ENCODE measurements at regions not wholly inside any gene's neighbourhood (a gene's known extent, or its start where the extent isn't known, plus 50 kb on each side); places are given as distances from the start of the nearest gene placed in this dataset.

GRCh38 chr4:15130441-15130840 is 128.2 kb downstream of the CPEB2 start:
- no peak for DNase-seq (ENCODE audit: low read depth)

- no peak for DNase-seq (ENCODE audit: low read depth)
Observed at GRCh38 chr4:15131551-15131950, 129.3 kb downstream of the CPEB2 start.

GRCh38 chr4:15132739-15133138 is 130.5 kb downstream of the CPEB2 start:
- no peak for DNase-seq (ENCODE audit: low read depth)

- DNase-seq (ENCODE audit: low read depth), result no peak
Observed at GRCh38 chr4:15139599-15139998, 137.3 kb downstream of the CPEB2 start.

- no peak for DNase-seq (ENCODE audit: low read depth)
Observed at GRCh38 chr4:15142201-15142600, 139.9 kb downstream of the CPEB2 start.

GRCh38 chr4:15143551-15143950 is 141.3 kb downstream of the CPEB2 start:
- DNase-seq (ENCODE audit: low read depth), result no peak

- no peak for DNase-seq (ENCODE audit: low read depth)
Observed at GRCh38 chr4:15144249-15144966, 142.1 kb downstream of the CPEB2 start.

GRCh38 chr4:15144967-15145295 is 142.7 kb downstream of the CPEB2 start:
- no peak for DNase-seq (ENCODE audit: low read depth)

- no peak for DNase-seq (ENCODE audit: low read depth)
Observed at GRCh38 chr4:15145709-15146108, 143.4 kb downstream of the CPEB2 start.

- DNase-seq (ENCODE audit: low read depth), result no peak
Observed at GRCh38 chr4:15147714-15148113, 145.4 kb downstream of the CPEB2 start.

- no peak for DNase-seq (ENCODE audit: low read depth)
Observed at GRCh38 chr4:15148199-15148598, 145.9 kb downstream of the CPEB2 start.

GRCh38 chr4:15148691-15149090 is 146.4 kb downstream of the CPEB2 start:
- no peak for DNase-seq (ENCODE audit: low read depth)

GRCh38 chr4:15149234-15149838 is 147.1 kb downstream of the CPEB2 start:
- DNase-seq (ENCODE audit: low read depth), result no peak

GRCh38 chr4:15149839-15150592 is 147.7 kb downstream of the CPEB2 start:
- no peak for DNase-seq (ENCODE audit: low read depth)

GRCh38 chr4:15150631-15151030 is 148.3 kb downstream of the CPEB2 start:
- no peak for DNase-seq (ENCODE audit: low read depth)

GRCh38 chr4:15151033-15151432 is 148.8 kb downstream of the CPEB2 start:
- DNase-seq (ENCODE audit: low read depth), result no peak

GRCh38 chr4:15153662-15154061 is 151.4 kb downstream of the CPEB2 start:
- no peak for DNase-seq (ENCODE audit: low read depth)

- no peak for DNase-seq (ENCODE audit: low read depth)
Observed at GRCh38 chr4:15158406-15159091, 156.3 kb downstream of the CPEB2 start.

- no peak for DNase-seq (ENCODE audit: low read depth)
Observed at GRCh38 chr4:15159477-15160019, 157.3 kb downstream of the CPEB2 start.

GRCh38 chr4:15161439-15161838 is 159.2 kb downstream of the CPEB2 start:
- DNase-seq (ENCODE audit: low read depth), result no peak

- DNase-seq (ENCODE audit: low read depth), result no peak
Observed at GRCh38 chr4:15162046-15162445, 159.8 kb downstream of the CPEB2 start.

- no peak for DNase-seq (ENCODE audit: low read depth)
Observed at GRCh38 chr4:15162465-15163283, 160.4 kb downstream of the CPEB2 start.

Measured in stimulated activated CD8-positive, alpha-beta memory T cell treated with anti-CD3 and anti-CD28 coated beads, Interleukin-4, amount 100 ng/mL, for 24 hours (primary cell).